ENCODE measurements at regions not wholly inside any gene's neighbourhood (a gene's known extent, or its start where the extent isn't known, plus 50 kb on each side); places are given as distances from the start of the nearest gene placed in this dataset.
A peak's percentile ranks its signal among the peaks of the same experiment; 100 is the strongest.

- Mint-ChIP-seq H3K36me3 (peaks cover 7% of the 10 kb centered on the region), H3K4me3 (peak overlapping the region in 1 of 4 donors; percentile 13), H3K27me3 (no peaks in the 10 kb centered on the region), H3K27ac (peak overlapping the region; percentile 17 to 54 (median 53)), H3K9me3 (no peaks in the 10 kb centered on the region), H3K4me1 (peaks cover 22 to 95% (median 75%) of the 10 kb centered on the region in 4 donors)
- Histone ChIP-seq H3K4me1 (ENCODE audit: control insufficient read depth, insufficient read depth, low read length, poor library complexity, severe bottlenecking) (no peaks in the 10 kb centered on the region), H3K4me3 (ENCODE audit: low read depth, low read length) (no peak overlapping the region), H3K36me3 (ENCODE audit: control insufficient read depth, insufficient read depth, low read length) (peaks cover 8% of the 10 kb centered on the region), H3K9me3 (ENCODE audit: control insufficient read depth in 2 of 2, low read length in 2 of 2) (no peaks in the 10 kb centered on the region), H3K27ac (ENCODE audit: insufficient read depth, low read length, poor library complexity, severe bottlenecking) (no peak overlapping the region), H3K27me3 (ENCODE audit: control insufficient read depth, insufficient read depth, low read length) (no peaks in the 10 kb centered on the region)
- ATAC-seq (ENCODE audit: low read depth in 2 of 2) (no peak), DNase-seq (no peak)
Measured at GRCh38 chr3:72383230-72383629, 465.0 kb downstream of the SHQ1 start.

GRCh38 chr3:72382460-72382859 lies 465.8 kb downstream of the SHQ1 start:
- no peaks in the 10 kb centered on the region for H3K9me3 Mint-ChIP-seq
- Histone ChIP-seq H3K27me3 (ENCODE audit: control insufficient read depth, insufficient read depth, low read length) (no peaks in the 10 kb centered on the region), H3K4me1 (ENCODE audit: control insufficient read depth, insufficient read depth, low read length, poor library complexity, severe bottlenecking) (no peaks in the 10 kb centered on the region), H3K9me3 (ENCODE audit: control insufficient read depth in 2 of 2, low read length in 2 of 2) (no peaks in the 10 kb centered on the region), H3K36me3 (ENCODE audit: control insufficient read depth, insufficient read depth, low read length) (peaks cover 14% of the 10 kb centered on the region), H3K27ac (ENCODE audit: insufficient read depth, low read length, poor library complexity, severe bottlenecking) (no peak overlapping the region), H3K4me3 (ENCODE audit: low read depth, low read length) (no peak overlapping the region)
- peaks cover 15 to 88% (median 68%) of the 10 kb centered on the region in 4 donors for H3K4me1 Mint-ChIP-seq
- H3K27ac Mint-ChIP-seq, result peak overlapping the region; percentile 31 to 91 (median 54)
- H3K4me3 Mint-ChIP-seq, result no peak overlapping the region
- ATAC-seq (ENCODE audit: low read depth in 2 of 2), result no peak
- DNase-seq, result no peak
- peaks cover 10% of the 10 kb centered on the region for H3K36me3 Mint-ChIP-seq
- H3K27me3 Mint-ChIP-seq, result no peaks in the 10 kb centered on the region

- H3K4me3 ChIP-seq (ENCODE audit: low read depth, low read length), result no peak overlapping the region
- no peaks in the 10 kb centered on the region for H3K9me3 ChIP-seq (ENCODE audit: control insufficient read depth in 2 of 2, low read length in 2 of 2)
- ATAC-seq (ENCODE audit: low read depth in 2 of 2) (no peak), DNase-seq (no peak)
- peaks cover 21% of the 10 kb centered on the region for H3K36me3 ChIP-seq (ENCODE audit: control insufficient read depth, insufficient read depth, low read length)
- H3K4me1 Mint-ChIP-seq, result peaks cover 9 to 83% (median 66%) of the 10 kb centered on the region in 4 donors
- no peaks in the 10 kb centered on the region for H3K4me1 ChIP-seq (ENCODE audit: control insufficient read depth, insufficient read depth, low read length, poor library complexity, severe bottlenecking)
- no peak overlapping the region for H3K27ac ChIP-seq (ENCODE audit: insufficient read depth, low read length, poor library complexity, severe bottlenecking)
- H3K27ac Mint-ChIP-seq, result peak overlapping the region; percentile 54 to 67 (median 59)
- peak overlapping the region in 1 of 4 donors; percentile 2 for H3K4me3 Mint-ChIP-seq
- no peaks in the 10 kb centered on the region for H3K27me3 ChIP-seq (ENCODE audit: control insufficient read depth, insufficient read depth, low read length)
- no peaks in the 10 kb centered on the region for H3K9me3 Mint-ChIP-seq
- H3K27me3 Mint-ChIP-seq, result no peaks in the 10 kb centered on the region
- H3K36me3 Mint-ChIP-seq, result peaks cover 10% of the 10 kb centered on the region
Measured at GRCh38 chr3:72381584-72381983, 466.7 kb downstream of the SHQ1 start.

GRCh38 chr3:72380711-72381493 lies 467.3 kb downstream of the SHQ1 start:
- Histone ChIP-seq H3K27ac (ENCODE audit: insufficient read depth, low read length, poor library complexity, severe bottlenecking) (no peak overlapping the region), H3K4me1 (ENCODE audit: control insufficient read depth, insufficient read depth, low read length, poor library complexity, severe bottlenecking) (peaks cover 4% of the 10 kb centered on the region), H3K36me3 (ENCODE audit: control insufficient read depth, insufficient read depth, low read length) (peaks cover 21% of the 10 kb centered on the region), H3K27me3 (ENCODE audit: control insufficient read depth, insufficient read depth, low read length) (no peaks in the 10 kb centered on the region), H3K4me3 (ENCODE audit: low read depth, low read length) (no peak overlapping the region), H3K9me3 (ENCODE audit: control insufficient read depth in 2 of 2, low read length in 2 of 2) (no peaks in the 10 kb centered on the region)
- Mint-ChIP-seq H3K9me3 (no peaks in the 10 kb centered on the region), H3K27ac (peak overlapping the region in 2 of 3 donors; percentile 54 to 59), H3K36me3 (peaks cover 10% of the 10 kb centered on the region), H3K4me3 (peak overlapping the region in 1 of 4 donors; percentile 2), H3K27me3 (no peaks in the 10 kb centered on the region), H3K4me1 (peaks cover 12 to 82% (median 63%) of the 10 kb centered on the region in 4 donors)
- DNase-seq (no peak), ATAC-seq (ENCODE audit: low read depth in 2 of 2) (no peak)

GRCh38 chr3:72380193-72380592 lies 468.1 kb downstream of the SHQ1 start:
- Mint-ChIP-seq H3K36me3 (peaks cover 10% of the 10 kb centered on the region), H3K4me3 (no peak overlapping the region), H3K27ac (peak overlapping the region in 1 of 3 donors; percentile 54), H3K27me3 (no peaks in the 10 kb centered on the region), H3K4me1 (peaks cover 19 to 82% (median 67%) of the 10 kb centered on the region in 4 donors), H3K9me3 (no peaks in the 10 kb centered on the region)
- no peaks in the 10 kb centered on the region for H3K27me3 ChIP-seq (ENCODE audit: control insufficient read depth, insufficient read depth, low read length)
- no peaks in the 10 kb centered on the region for H3K9me3 ChIP-seq (ENCODE audit: control insufficient read depth in 2 of 2, low read length in 2 of 2)
- peaks cover 11% of the 10 kb centered on the region for H3K4me1 ChIP-seq (ENCODE audit: control insufficient read depth, insufficient read depth, low read length, poor library complexity, severe bottlenecking)
- no peak overlapping the region for H3K27ac ChIP-seq (ENCODE audit: insufficient read depth, low read length, poor library complexity, severe bottlenecking)
- DNase-seq (no peak), ATAC-seq (ENCODE audit: low read depth in 2 of 2) (no peak)
- no peak overlapping the region for H3K4me3 ChIP-seq (ENCODE audit: low read depth, low read length)
- H3K36me3 ChIP-seq (ENCODE audit: control insufficient read depth, insufficient read depth, low read length), result peaks cover 21% of the 10 kb centered on the region

- no peak for DNase-seq
- no peak overlapping the region for H3K27ac ChIP-seq (ENCODE audit: insufficient read depth, low read length, poor library complexity, severe bottlenecking)
- peaks cover 17% of the 10 kb centered on the region for H3K4me1 ChIP-seq (ENCODE audit: control insufficient read depth, insufficient read depth, low read length, poor library complexity, severe bottlenecking)
Measured at GRCh38 chr3:72379500-72380187, 468.6 kb downstream of the SHQ1 start.

GRCh38 chr3:72378287-72378686 lies 470.0 kb downstream of the SHQ1 start:
- no peaks in the 10 kb centered on the region for H3K27me3 ChIP-seq (ENCODE audit: control insufficient read depth, insufficient read depth, low read length)
- peaks cover 19 to 70% (median 63%) of the 10 kb centered on the region in 4 donors for H3K4me1 Mint-ChIP-seq
- peaks cover 10% of the 10 kb centered on the region for H3K36me3 Mint-ChIP-seq
- no peak overlapping the region for H3K4me3 ChIP-seq (ENCODE audit: low read depth, low read length)
- H3K9me3 Mint-ChIP-seq, result no peaks in the 10 kb centered on the region
- peaks cover 17% of the 10 kb centered on the region for H3K4me1 ChIP-seq (ENCODE audit: control insufficient read depth, insufficient read depth, low read length, poor library complexity, severe bottlenecking)
- H3K9me3 ChIP-seq (ENCODE audit: control insufficient read depth in 2 of 2, low read length in 2 of 2), result no peaks in the 10 kb centered on the region
- DNase-seq (no peak), ATAC-seq (ENCODE audit: low read depth in 2 of 2) (no peak)
- peaks cover 21% of the 10 kb centered on the region for H3K36me3 ChIP-seq (ENCODE audit: control insufficient read depth, insufficient read depth, low read length)
- H3K27ac ChIP-seq (ENCODE audit: insufficient read depth, low read length, poor library complexity, severe bottlenecking), result no peak overlapping the region
- no peaks in the 10 kb centered on the region for H3K27me3 Mint-ChIP-seq
- H3K27ac Mint-ChIP-seq, result peak overlapping the region in 1 of 3 donors; percentile 5
- H3K4me3 Mint-ChIP-seq, result no peak overlapping the region

More at GRCh38 chr3:72379500-72380187, 468.6 kb downstream of the SHQ1 start:
- no peak overlapping the region for H3K4me3 ChIP-seq (ENCODE audit: low read depth, low read length)
- H3K27me3 ChIP-seq (ENCODE audit: control insufficient read depth, insufficient read depth, low read length), result no peaks in the 10 kb centered on the region
- Mint-ChIP-seq H3K9me3 (no peaks in the 10 kb centered on the region), H3K4me1 (peaks cover 19 to 80% (median 65%) of the 10 kb centered on the region in 4 donors), H3K4me3 (no peak overlapping the region), H3K36me3 (peaks cover 10% of the 10 kb centered on the region), H3K27me3 (no peaks in the 10 kb centered on the region), H3K27ac (peak overlapping the region in 2 of 3 donors; percentile 13 to 42)
- ATAC-seq (ENCODE audit: low read depth in 2 of 2), result no peak
- peaks cover 21% of the 10 kb centered on the region for H3K36me3 ChIP-seq (ENCODE audit: control insufficient read depth, insufficient read depth, low read length)
- no peaks in the 10 kb centered on the region for H3K9me3 ChIP-seq (ENCODE audit: control insufficient read depth in 2 of 2, low read length in 2 of 2)
